Midbrain (tissue), 1 donor: ENCODE measurements at regions not wholly inside any gene's neighbourhood (a gene's known extent, or its start where the extent isn't known, plus 50 kb on each side); places are given as distances from the start of the nearest gene placed in this dataset.
"Not testable (repeated sequence)": the region's sequence is repeated elsewhere in the genome, so short reads cannot be mapped to it uniquely, and the experiment has no call there.

Source experiments
- DNase-seq: peaks from one replicate; lab custom pipeline; 2025; lab: John Stamatoyannopoulos, UW

DNA sequence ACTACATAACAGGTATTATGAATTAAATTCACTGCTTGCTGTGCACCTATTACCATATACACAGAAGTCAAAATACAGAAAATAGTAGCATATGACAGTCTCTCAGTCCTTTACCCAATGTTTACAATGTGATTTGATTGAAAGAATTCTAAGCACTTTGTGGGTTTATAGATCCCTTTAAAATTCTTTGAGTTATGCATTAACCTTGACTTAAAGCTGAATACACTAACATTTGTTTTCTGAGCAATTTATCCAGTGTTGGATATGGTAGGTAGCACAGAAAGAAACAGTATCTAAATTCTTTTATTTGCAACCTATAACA is 230.8 kb upstream of the DDI1 start:
- DNase-seq = no peak

DNA sequence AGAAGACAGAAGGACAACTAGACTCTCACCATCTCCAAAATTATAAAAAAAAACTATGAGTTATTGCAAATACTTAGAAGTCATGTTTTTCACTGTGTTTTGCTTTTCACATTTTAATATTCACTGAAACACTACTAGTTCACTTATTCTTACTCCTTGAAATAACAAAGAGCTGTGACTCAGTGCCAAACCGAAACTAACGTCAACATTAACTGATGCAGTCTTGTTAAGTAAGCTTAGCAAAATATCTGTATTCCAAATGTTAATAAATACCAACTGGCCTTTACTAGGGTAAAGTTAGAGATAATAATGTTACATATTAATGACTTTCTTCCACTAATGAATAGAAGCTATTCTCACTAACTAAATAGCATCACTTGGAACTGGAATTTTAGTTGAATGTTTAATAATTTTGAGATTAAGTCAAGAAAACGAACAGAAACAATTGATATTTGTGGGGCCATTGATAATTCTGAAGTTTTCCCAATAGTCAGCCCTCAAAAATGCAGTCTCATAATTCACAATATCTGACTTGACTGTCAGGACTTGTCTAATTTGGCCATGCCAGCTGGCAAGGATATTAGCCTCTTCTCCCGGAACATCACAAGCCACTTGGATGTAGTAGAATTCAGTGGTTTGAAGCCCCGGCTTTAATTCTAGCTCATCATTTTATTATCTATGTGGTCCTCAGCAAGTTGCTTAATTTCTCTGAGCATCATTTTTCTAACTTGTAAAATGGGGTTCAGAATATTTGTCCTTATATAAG is 230.1 kb upstream of the DDI1 start:
- DNase-seq = no peak

GRCh38 chr11:103807806-103808205 is 228.6 kb upstream of the DDI1 start:
- DNase-seq = no peak

- DNase-seq = no peak
Observed at GRCh38 chr11:103808252-103808651, 228.2 kb upstream of the DDI1 start.

GRCh38 chr11:103811870-103812455 is 224.5 kb upstream of the DDI1 start:
- no peak for DNase-seq

DNA sequence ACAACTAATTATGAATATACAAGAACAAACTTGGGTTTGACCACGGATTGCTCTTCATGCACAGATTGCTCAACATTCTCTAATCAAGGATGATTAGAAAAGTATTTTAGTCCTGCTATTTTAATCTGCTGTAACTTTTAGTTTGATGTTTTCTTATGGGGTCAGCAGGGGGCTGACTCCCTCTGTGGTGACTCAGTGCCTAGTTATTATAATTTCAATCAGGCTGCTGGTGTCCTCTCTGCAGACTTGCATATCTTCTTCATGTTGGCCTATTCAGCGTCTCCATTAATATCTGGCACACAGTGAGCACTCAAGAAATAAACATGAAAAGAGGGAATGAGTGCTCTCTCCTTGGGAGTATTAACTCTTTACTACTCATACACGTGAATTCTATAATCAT is 223.8 kb upstream of the DDI1 start:
- no peak for DNase-seq

DNA sequence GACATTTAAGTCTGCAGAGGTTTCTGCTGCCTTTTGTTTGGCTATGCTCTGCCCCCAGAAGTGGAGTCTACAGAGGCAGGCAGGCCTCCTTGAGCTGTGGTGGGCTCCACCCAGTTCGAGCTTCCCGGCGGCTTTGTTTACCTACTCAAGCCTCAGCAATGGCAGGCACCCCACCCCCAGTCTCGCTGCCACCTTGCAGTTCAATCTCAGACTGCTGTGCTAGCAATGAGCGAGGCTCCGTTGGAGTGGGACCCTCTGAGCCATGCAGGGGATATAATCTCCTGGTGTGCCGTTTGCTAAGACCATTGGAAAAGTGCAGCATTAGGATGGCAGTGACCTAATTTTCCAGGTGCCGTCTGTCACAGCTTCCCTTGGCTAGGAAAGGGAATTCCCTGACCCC is 216.1 kb upstream of the DDI1 start:
- not testable (repeated sequence) for DNase-seq

DNA sequence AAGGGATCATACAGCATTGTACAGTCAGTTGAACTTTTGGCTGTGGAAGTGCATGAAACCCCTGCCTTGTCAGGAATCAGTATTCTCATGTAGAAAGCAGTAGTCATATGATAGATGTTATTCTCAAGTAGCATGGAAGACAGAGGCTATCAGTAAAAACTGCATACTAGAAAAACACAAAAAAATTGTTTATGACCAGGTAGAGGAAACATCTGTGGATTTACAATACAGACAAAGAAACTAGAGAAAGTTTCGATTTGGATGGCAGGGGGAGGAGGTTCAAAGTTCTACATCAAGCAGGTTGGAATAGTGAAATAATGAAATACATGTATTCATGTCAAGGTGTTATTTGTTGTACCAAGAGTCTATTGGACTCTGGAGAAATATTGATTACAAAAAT is 212.3 kb upstream of the DDI1 start:
- no peak for DNase-seq

GRCh38 chr11:103825469-103825868 is 211.0 kb upstream of the DDI1 start:
- DNase-seq = no peak

DNA sequence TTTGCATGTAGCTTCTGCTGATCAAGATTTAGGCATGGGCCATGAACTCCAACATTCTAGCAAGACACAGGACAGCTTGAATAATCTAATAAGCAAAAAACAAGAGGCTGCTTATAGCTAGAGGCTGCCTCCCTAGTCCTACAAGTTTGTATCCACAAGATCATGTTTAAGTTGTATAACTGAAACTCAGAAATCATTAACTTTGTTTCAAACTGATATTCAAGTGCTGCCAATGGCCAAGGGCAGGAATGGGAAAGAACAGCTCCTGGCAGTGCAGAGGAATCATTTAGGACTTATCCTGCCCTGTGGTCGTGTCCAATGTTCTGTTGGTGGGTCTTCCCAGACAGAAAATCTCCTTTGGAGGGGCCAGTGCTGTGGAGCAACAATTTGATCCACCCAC is 209.6 kb upstream of the DDI1 start:
- DNase-seq = no peak

- no peak for DNase-seq
Observed at GRCh38 chr11:103829596-103829995, 206.8 kb upstream of the DDI1 start.

GRCh38 chr11:103830205-103830604 is 206.2 kb upstream of the DDI1 start:
- no peak for DNase-seq

GRCh38 chr11:103832762-103833161 is 203.7 kb upstream of the DDI1 start:
- no peak for DNase-seq

DNA sequence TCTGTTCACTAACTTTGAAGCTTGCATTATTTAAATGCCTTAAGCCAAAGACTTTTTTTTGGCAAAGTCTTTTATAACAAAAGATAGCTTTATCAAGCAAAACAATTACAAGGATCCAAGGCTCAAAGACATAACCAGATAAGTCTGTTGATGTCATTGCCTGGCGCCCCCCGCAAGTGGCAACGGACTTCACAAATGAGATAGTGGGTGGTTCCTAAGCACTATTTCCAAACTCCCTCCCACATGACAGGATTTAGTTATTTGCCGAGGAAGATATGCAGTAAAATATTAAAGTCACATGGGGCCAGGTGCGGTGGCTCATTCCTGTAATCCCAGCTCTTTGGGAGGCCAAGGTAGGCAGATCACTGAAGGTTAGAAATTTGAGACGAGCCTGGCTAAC is 194.2 kb upstream of the DDI1 start:
- DNase-seq = no peak

GRCh38 chr11:103842795-103843194 is 193.6 kb upstream of the DDI1 start:
- DNase-seq = no peak

- DNase-seq = no peak
Observed at GRCh38 chr11:103844327-103845215, 191.9 kb upstream of the DDI1 start.

DNA sequence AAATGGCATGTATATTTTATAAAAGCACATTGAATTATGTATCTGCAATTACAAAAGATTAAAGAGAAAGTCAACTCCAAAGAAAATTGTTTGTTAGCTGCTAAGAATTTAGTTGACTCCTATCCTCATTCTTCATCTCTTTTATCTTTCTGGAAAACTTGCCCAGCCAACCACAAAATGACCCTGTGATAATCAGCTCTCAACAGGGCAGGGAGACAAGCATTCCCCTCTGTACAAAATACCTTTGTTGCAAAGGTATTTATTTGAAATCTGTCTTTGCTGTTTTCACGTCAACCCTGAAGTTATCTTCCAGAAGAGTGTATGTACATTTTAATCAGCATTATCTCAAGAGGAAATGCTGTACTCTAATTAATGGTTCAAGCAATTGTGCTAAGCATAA is 191.1 kb upstream of the DDI1 start:
- DNase-seq = no peak

- no peak for DNase-seq
Observed at GRCh38 chr11:103848686-103849085, 187.8 kb upstream of the DDI1 start.

- no peak for DNase-seq
Observed at GRCh38 chr11:103849366-103849765, 187.1 kb upstream of the DDI1 start.

- DNase-seq = no peak
Observed at GRCh38 chr11:103850419-103851165, 185.8 kb upstream of the DDI1 start.

DNA sequence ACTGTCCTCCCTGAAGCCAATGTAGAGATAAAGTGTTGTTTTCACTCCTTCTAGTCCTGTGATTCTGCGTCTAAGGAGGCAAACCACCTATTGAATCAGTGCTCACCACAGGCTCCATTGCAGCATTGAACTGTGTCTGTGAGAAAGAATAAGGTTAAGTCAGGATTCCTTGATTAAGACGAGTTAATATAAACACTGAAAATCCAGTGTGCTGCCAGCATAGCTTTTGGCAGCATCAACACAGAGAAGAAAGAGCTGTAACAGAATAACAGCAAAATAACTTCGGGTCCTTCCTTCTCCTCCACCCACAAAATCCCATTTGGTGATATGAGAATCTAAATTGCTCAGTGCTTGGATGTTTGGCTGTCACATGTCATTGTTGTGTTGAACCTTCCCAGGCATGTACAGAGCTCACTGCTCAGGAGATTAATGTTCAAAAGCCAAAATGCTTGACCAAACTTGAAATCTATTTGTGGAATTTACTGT is 185.2 kb upstream of the DDI1 start:
- no peak for DNase-seq
